Breast epithelium (tissue), 4 donors: ENCODE measurements at regions not wholly inside any gene's neighbourhood (a gene's known extent, or its start where the extent isn't known, plus 50 kb on each side); places are given as distances from the start of the nearest gene placed in this dataset.

Experiments
- DNase-seq, 2 donors: peaks; one replicate each; pipeline ENCODE4 v3.0.0-alpha.2; 2019; ENCODE audit warnings: low spot score in 2 of 2
- H3K27ac ChIP-seq, 2 donors: fragments of 200-600 bp; sonication (generic) in 1 of 2; one replicate each; pipeline ENCODE4 v1.5.1; 2016 to 2019; ENCODE audit warnings: mild to moderate bottlenecking in 1 of 2
- H3K27me3 ChIP-seq, 2 donors: fragments of 200-600 bp; sonication (generic) in 1 of 2; one replicate each; pipeline versions ENCODE4 v1.5.1 to v1.6.0; 2017 to 2019; ENCODE audit warnings: control low read depth in 1 of 2, mild to moderate bottlenecking in 1 of 2
- H3K36me3 ChIP-seq: fragments of 200-600 bp; one replicate; pipeline ENCODE4 v1.5.1; 2019
- H3K4me1 ChIP-seq, 2 donors: fragments of 200-600 bp; sonication (generic); one replicate each; pipeline ENCODE4 v1.5.1; 2016 to 2019; ENCODE audit warnings: control low read depth in 1 of 2
- H3K4me3 ChIP-seq, 3 donors: fragments of 200-600 bp; sonication (generic); 1 replicate in 2 of 3; 2 replicates in 1 of 3; pipeline ENCODE4 v1.5.1; 2016 to 2019; ENCODE audit warnings: mild to moderate bottlenecking in 3 of 3, moderate library complexity in 2 of 3
- H3K9me3 ChIP-seq, 2 donors: fragments of 200-600 bp; sonication (generic) in 1 of 2; one replicate each; pipeline ENCODE4 v1.5.1; 2016 to 2019; ENCODE audit warnings: control low read depth in 1 of 2
- POLR2A ChIP-seq: fragments of 450-650 bp; IDR thresholded peaks from one replicate; pipeline ENCODE4 v1.6.1; 2016; ENCODE audit warnings: antibody characterized with exemption, mild to moderate bottlenecking, moderate library complexity
- POLR2AphosphoS5 ChIP-seq, 3 donors: sonication (generic); formaldehyde crosslinking; IDR thresholded peaks; one replicate each; pipeline ENCODE4 v1.6.1; 2017; ENCODE audit warnings: antibody characterized with exemption in 3 of 3
- intact Hi-C: fragments of 100-400 bp; cut with DNase I; formaldehyde crosslinking; loops from one replicate; pipeline ENCODE4 v1.15.1; 2023; ENCODE audit warnings: low total_unique reads
- TF ChIP-seq, protein P1 (sequence below), 3 donors: fragments of 450-650 bp; IDR thresholded peaks; one replicate each; pipeline ENCODE4 v1.5.1; 2016 to 2017; ENCODE audit warnings: antibody characterized with exemption in 3 of 3, mild to moderate bottlenecking in 3 of 3, moderate library complexity in 3 of 3

DNA sequence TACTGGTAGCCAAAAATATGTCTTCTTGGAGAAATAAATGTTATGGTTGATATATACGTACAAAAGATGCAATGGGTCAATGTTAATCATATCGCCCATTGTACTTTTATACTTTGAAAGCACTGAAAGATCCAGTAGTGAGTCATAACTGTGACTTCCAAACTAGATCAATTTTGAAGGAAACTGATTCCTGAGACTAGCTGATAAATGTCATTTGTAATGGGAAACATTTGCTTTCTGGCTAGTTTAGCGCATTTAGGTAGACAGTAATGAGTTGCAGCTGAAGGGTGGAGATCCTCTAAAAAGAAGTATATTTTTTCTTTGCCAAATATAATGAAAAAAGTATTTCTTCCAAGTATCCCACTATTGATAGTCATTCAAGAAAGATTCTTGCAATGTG, 53.5 kb upstream of the ARHGAP21 start:
- Histone ChIP-seq H3K27ac (no peak overlapping the region), H3K27me3 (no peaks in the 10 kb centered on the region), H3K36me3 (no peaks in the 10 kb centered on the region), H3K9me3 (no peaks in the 10 kb centered on the region), H3K4me1 (no peaks in the 10 kb centered on the region), H3K4me3 (no peak overlapping the region)
- TF ChIP-seq POLR2A (no peak), POLR2AphosphoS5 (IDR thresholded peaks at IDR 0.05) (no peak)
- TF ChIP-seq, protein P1, sequence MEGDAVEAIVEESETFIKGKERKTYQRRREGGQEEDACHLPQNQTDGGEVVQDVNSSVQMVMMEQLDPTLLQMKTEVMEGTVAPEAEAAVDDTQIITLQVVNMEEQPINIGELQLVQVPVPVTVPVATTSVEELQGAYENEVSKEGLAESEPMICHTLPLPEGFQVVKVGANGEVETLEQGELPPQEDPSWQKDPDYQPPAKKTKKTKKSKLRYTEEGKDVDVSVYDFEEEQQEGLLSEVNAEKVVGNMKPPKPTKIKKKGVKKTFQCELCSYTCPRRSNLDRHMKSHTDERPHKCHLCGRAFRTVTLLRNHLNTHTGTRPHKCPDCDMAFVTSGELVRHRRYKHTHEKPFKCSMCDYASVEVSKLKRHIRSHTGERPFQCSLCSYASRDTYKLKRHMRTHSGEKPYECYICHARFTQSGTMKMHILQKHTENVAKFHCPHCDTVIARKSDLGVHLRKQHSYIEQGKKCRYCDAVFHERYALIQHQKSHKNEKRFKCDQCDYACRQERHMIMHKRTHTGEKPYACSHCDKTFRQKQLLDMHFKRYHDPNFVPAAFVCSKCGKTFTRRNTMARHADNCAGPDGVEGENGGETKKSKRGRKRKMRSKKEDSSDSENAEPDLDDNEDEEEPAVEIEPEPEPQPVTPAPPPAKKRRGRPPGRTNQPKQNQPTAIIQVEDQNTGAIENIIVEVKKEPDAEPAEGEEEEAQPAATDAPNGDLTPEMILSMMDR (IDR thresholded peaks at IDR 0.05): no peak
- intact Hi-C loops: no loop called here
- no peak for DNase-seq

DNA sequence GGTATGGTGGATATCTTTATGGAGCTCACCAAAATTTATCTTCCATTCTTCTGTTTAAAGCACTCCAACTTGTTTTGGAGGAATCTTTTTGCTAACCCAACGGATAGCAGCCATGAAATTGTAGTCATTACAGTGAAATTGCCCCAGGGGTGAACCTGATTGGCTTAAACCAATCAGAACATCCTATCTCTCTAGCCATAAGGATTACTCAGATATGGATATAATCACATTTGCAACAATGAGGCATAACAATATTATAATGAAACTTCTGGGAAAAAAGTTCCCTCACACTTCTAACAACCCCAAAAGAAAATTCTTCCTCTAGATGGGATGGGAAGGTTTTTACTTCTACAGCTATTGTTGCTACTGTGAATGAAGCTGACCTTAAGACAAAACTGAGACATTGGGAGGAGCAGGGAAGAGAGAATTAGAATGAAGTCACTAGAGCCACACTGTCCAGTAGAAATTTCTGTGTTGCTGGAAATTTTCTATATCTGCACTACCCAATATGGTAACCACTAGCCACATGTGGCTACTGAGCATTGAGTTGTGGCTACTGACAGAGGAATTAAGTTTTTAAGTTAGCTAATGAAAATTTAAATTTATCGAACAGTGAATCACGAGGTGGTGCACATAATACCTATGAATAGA, 50.4 kb upstream of the ARHGAP21 start:
- intact Hi-C loops: no loop called here
- H3K4me1 ChIP-seq: no peaks in the 10 kb centered on the region
- no peak overlapping the region for H3K27ac ChIP-seq
- TF ChIP-seq POLR2A: no peak
- no peaks in the 10 kb centered on the region for H3K36me3 ChIP-seq
- no peak overlapping the region for H3K4me3 ChIP-seq
- DNase-seq: no peak
- no peaks in the 10 kb centered on the region for H3K9me3 ChIP-seq
- no peaks in the 10 kb centered on the region for H3K27me3 ChIP-seq
